ENCODE measurements at regions not wholly inside any gene's neighbourhood (a gene's known extent, or its start where the extent isn't known, plus 50 kb on each side); places are given as distances from the start of the nearest gene placed in this dataset.

GRCh38 chr12:30138483-30138882 is 354.7 kb upstream of the TMTC1 start:
- no peaks in the 10 kb centered on the region for H3K36me3 ChIP-seq
- TF ChIP-seq POLR2A (IDR thresholded peaks at IDR 0.05): no peak
- no peak for TF ChIP-seq CTCF (IDR thresholded peaks at IDR 0.05)
- no peak for TF ChIP-seq EP300 (IDR thresholded peaks at IDR 0.05)
- TF ChIP-seq POLR2AphosphoS5 (IDR thresholded peaks at IDR 0.05): no peak
- no peaks in the 10 kb centered on the region for H3K9me3 ChIP-seq
- H3K4me3 ChIP-seq: no peak overlapping the region
- H3K27me3 ChIP-seq: no peaks in the 10 kb centered on the region
- WGBS: 78% methylated on average over 2 of the region's 2 CpGs
- no peaks in the 10 kb centered on the region for H3K4me1 ChIP-seq
- H3K27ac ChIP-seq: no peak overlapping the region
- DNase-seq (ENCODE audit: low spot score in 2 of 2): no peak

GRCh38 chr12:30136696-30137095 is 353.0 kb upstream of the TMTC1 start:
- Histone ChIP-seq H3K9me3 (no peaks in the 10 kb centered on the region), H3K36me3 (no peaks in the 10 kb centered on the region), H3K4me1 (no peaks in the 10 kb centered on the region), H3K27me3 (no peaks in the 10 kb centered on the region), H3K4me3 (no peak overlapping the region), H3K27ac (no peak overlapping the region)
- TF ChIP-seq POLR2A (IDR thresholded peaks at IDR 0.05): no peak
- no peak for TF ChIP-seq CTCF (IDR thresholded peaks at IDR 0.05)
- no peak for TF ChIP-seq EP300 (IDR thresholded peaks at IDR 0.05)
- TF ChIP-seq POLR2AphosphoS5 (IDR thresholded peaks at IDR 0.05): no peak
- no peak for DNase-seq (ENCODE audit: low spot score in 2 of 2)
- WGBS: 47% methylated on average over 2 of the region's 2 CpGs

- no peak for TF ChIP-seq POLR2AphosphoS5 (IDR thresholded peaks at IDR 0.05)
- no peak for TF ChIP-seq CTCF (IDR thresholded peaks at IDR 0.05)
- no peak for TF ChIP-seq EP300 (IDR thresholded peaks at IDR 0.05)
- no peak for TF ChIP-seq POLR2A (IDR thresholded peaks at IDR 0.05)
- Histone ChIP-seq H3K4me3 (no peak overlapping the region), H3K4me1 (no peaks in the 10 kb centered on the region), H3K27me3 (no peaks in the 10 kb centered on the region), H3K9me3 (no peaks in the 10 kb centered on the region), H3K36me3 (no peaks in the 10 kb centered on the region), H3K27ac (no peak overlapping the region)
- WGBS: 58% methylated on average over 2 of the region's 2 CpGs
- no peak for DNase-seq (ENCODE audit: low spot score in 2 of 2)
These were observed 352.0 kb upstream of the TMTC1 start for GRCh38 chr12:30135776-30136175.

GRCh38 chr12:30134229-30134628 is 350.5 kb upstream of the TMTC1 start:
- Histone ChIP-seq H3K27ac (no peak overlapping the region), H3K27me3 (no peaks in the 10 kb centered on the region), H3K4me1 (no peaks in the 10 kb centered on the region), H3K4me3 (no peak overlapping the region), H3K36me3 (no peaks in the 10 kb centered on the region), H3K9me3 (no peaks in the 10 kb centered on the region)
- no peak for DNase-seq (ENCODE audit: low spot score in 2 of 2)
- 93% methylated on average over 8 of the region's 8 CpGs for WGBS
- TF ChIP-seq POLR2A (IDR thresholded peaks at IDR 0.05): no peak
- no peak for TF ChIP-seq CTCF (IDR thresholded peaks at IDR 0.05)
- TF ChIP-seq POLR2AphosphoS5 (IDR thresholded peaks at IDR 0.05): no peak
- no peak for TF ChIP-seq EP300 (IDR thresholded peaks at IDR 0.05)

- Histone ChIP-seq H3K9me3 (no peaks in the 10 kb centered on the region), H3K27ac (no peak overlapping the region), H3K4me1 (no peaks in the 10 kb centered on the region), H3K36me3 (no peaks in the 10 kb centered on the region), H3K4me3 (no peak overlapping the region), H3K27me3 (no peaks in the 10 kb centered on the region)
- no peak for DNase-seq (ENCODE audit: low spot score in 2 of 2)
- WGBS: 50% methylated on average over 3 of the region's 3 CpGs
- TF ChIP-seq POLR2A (IDR thresholded peaks at IDR 0.05): no peak
- no peak for TF ChIP-seq POLR2AphosphoS5 (IDR thresholded peaks at IDR 0.05)
- no peak for TF ChIP-seq CTCF (IDR thresholded peaks at IDR 0.05)
- no peak for TF ChIP-seq EP300 (IDR thresholded peaks at IDR 0.05)
These were observed 343.2 kb upstream of the TMTC1 start for GRCh38 chr12:30126944-30127343.

Measured in suprapubic skin (tissue), 4 donors.